Transverse colon (tissue), 4 donors: ENCODE measurements at regions not wholly inside any gene's neighbourhood (a gene's known extent, or its start where the extent isn't known, plus 50 kb on each side); places are given as distances from the start of the nearest gene placed in this dataset.

Experiments
- CTCF ChIP-seq, 5 experiments: fragments of 200-600 bp in 3 of 5; fragments of 450-650 bp in 2 of 5; sonication (generic) in 3 of 5; IDR thresholded peaks; 1 replicate in 2 of 5; 2 replicates in 3 of 5; pipeline ENCODE4 v1.5.1; 2016 to 2017; ENCODE audit warnings: antibody characterized with exemption in 5 of 5, inconsistent platforms in 3 of 5, mild to moderate bottlenecking in 2 of 5, moderate library complexity in 1 of 5
- POLR2AphosphoS5 ChIP-seq, 3 donors: sonication (generic); formaldehyde crosslinking; IDR thresholded peaks; one replicate each; pipeline ENCODE4 v1.6.1; 2016; ENCODE audit warnings: antibody characterized with exemption in 3 of 3

DNA sequence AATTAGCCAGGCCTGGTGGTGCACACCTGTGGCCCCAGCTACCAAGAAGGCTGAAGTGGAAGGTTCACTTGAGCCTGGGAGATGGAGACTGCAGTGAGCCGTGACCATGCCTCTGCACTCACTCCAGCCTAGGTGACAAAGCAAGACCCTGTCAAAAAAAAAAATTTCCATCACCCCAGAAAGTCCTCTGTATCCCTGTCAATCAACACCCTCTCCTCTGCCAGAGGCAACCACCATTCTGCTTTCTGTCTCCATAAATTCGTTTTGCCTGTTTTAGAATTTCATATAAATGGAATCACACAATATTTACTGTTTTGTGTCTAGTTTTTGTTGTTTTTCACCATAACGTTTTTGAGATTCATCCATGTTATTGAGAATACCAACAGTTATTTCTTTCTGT lies 141.6 kb upstream of the SLC45A1 start:
- TF ChIP-seq CTCF (IDR thresholded peaks at IDR 0.05) (no peak), POLR2AphosphoS5 (IDR thresholded peaks at IDR 0.05) (no peak)
